ENCODE measurements at regions not wholly inside any gene's neighbourhood (a gene's known extent, or its start where the extent isn't known, plus 50 kb on each side); places are given as distances from the start of the nearest gene placed in this dataset.
"Not testable (repeated sequence)": the region's sequence is repeated elsewhere in the genome, so short reads cannot be mapped to it uniquely, and the experiment has no call there.

DNA sequence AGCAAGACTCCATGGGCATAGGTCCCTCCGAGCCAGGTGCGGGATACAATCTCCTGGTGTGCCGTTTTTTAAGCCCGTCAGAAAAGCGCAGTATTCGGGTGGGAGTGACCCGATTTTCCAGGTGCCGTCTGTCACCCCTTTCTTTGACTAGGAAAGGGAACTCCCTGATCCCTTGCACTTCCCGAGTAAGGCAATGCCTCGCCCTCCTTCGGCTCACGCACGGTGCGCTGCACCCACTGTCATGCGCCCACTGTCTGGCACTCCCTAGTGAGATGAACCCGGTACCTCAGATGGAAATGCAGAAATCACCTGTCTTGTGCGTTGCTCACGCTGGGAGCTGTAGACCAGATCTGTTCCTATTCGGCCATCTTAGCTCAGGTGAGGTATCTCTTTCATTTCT lies 344.1 kb upstream of the ZNF32 start:
- not testable (repeated sequence) for DNase-seq

DNA sequence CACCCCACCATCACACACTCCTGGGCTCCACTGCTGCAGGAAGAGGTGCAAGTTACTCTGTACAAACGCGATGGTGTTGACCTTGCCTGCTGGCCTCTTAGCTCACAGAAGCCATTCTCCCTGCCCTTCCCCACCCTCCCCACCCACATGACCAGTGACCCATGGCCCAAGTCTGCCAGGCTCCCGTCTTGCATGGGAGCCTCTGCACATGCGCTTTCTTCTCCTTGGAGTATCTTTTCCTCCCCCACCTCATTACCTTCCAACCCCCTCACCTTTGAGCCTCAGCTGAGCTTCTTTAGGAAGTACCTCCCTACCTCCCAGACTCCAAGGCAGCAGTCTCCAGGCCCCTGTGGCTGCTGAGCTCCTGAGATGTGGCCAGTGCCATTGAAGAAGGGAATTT lies 337.7 kb upstream of the ZNF32 start:
- DNase-seq, result no peak

DNA sequence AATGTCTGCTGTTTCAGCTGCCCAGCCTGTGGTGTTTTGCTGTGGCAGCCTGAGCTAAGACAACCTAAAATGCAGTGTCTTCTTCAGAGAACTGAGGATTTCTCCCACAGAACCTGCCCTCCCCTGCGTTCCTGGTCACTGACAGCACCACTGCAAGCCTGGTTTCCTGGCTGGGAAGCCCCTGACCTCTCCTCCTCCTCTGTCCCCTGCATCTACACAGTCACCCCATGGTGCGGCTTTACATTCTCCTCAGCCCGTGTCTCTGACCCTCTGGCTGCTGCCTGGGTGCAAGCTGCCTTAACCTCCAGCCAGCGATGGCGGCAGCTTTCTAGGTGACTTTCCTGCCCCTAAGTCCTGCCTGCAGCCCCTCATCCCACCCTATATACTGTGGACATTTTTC lies 337.3 kb upstream of the ZNF32 start:
- DNase-seq, result no peak

DNA sequence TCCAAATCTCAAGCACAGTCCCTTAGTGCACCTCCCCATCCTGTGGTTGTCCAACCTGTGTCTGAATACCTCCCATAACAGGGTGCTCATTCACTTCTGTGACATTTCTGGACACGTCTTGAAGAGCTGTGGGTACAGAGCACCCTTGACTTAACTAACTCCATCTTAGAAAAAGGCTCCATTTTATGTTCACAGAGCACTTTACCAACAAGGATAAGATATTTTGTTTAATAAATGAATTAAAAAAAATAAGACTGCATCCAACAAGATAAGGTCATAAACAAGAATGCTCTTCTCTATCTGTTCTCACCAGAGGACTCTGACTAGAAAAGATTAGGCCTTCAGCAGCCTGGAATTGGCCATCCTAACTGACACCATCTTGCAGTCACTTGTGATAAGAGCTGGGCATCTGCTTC lies 335.2 kb upstream of the ZNF32 start:
- no peak for DNase-seq

DNA sequence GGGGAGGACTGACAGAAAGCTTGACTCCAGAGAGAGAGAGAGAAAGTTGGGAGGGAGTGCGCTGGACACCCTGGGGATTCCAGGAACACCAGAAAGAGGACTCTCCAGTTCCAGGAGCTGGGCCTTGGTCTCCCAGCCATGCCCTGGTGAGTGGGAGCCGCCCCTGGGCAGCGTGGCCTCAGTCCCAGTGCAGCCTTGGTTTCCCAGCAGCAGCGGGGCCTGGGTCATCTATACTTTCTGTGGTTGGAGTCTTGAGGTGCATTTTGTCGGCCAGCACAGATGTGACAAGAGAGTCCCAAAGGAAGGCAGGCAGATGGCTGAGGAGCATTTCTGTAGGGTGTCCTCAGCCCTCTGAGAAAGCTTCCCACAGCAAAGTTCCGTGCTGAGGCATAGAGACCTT lies 334.7 kb upstream of the ZNF32 start:
- DNase-seq, result no peak

DNA sequence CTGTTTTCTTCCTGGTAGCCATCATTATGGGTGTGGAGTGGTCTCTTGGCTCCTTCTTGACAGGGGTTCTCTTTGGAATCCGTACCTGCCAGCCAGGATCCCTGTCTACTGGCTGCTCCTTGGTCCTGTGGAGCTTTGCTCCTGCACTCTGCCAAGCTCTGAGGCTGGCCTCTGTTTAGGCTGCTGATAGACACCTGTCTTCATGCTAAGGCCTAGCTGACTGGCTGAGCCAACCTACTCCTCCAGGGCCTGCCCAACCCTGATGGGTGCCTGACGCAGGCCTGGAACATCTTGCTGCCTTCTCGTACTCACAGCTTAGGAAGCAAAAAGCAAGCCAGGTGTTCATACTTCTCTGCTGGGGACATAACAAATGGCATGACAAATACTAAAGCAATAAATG lies 333.6 kb upstream of the ZNF32 start:
- no peak for DNase-seq

DNA sequence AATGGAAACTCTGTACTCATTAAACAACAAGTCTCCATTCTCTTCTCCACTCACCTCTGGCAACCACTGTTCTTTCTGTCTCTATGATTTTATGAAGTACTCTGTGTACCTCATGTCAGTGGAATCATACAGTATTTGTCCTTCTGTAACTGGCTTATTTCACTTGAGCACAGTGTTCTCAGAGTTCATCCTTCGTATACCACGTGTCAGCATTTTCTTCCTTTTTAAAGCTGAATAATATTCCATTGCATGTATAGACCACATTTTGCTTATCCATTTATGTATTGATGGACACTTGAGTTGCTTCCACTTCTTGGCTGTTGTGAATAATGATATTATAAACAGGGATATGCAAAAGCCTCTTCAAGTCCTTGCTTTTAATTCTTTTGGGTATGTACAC lies 333.0 kb upstream of the ZNF32 start:
- no peak for DNase-seq

DNA sequence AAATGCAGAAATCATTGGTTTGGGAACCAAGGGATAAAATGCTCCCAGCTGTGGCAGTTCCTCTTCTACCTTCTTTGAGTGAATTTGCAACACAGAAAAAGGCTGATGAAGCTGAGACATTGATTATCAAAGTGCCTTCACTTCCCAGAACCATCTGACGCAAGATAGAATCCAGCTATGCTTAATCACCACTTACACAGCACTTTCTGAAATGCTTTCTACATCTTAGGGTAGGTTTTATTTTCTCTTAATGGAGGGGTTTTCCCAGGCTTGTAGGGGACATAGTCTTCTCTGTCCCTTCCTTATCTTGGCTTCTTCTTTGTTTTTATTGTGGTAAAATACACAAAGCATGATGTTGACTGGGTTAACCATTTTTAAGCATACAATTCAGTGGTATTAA lies 332.6 kb upstream of the ZNF32 start:
- DNase-seq, result no peak

DNA sequence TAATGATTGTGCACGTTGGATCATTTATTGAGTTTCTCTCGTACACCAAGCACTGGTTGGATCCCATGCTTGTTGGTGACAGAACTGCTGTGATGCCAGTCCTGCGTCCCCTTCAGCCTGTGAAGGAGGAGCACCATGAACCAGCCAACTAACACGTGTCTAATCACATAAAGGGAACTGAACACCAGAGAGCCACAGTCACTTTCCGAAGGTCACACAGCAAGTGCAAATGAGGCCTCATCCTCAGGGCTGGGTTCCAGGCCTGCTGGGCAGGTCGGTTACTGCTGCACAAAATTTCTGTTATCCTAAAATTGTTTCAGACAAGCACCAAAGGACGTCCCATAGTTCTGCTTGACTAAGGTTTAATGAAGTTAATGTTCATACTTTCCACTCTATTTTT lies 332.0 kb upstream of the ZNF32 start:
- no peak for DNase-seq

DNA sequence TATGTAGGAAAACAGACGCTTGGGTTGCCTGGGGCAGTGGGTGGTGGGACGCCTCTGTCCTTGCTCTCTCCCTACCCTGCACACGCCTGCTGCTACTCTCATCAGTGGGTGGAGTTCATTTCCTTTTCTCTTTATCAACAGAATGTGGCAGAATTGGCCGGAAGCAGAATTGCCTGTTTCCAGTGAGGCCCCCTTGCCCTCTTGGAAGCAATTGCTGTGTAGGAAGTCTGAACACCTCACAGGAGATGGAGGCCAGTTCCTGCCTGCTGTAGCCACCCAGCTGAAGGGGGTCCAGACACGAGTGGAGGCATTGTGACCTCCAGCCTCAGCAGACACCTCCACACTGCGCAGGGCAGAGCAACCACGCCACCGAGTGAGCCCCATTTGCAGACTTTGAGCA lies 331.6 kb upstream of the ZNF32 start:
- DNase-seq, result no peak

DNA sequence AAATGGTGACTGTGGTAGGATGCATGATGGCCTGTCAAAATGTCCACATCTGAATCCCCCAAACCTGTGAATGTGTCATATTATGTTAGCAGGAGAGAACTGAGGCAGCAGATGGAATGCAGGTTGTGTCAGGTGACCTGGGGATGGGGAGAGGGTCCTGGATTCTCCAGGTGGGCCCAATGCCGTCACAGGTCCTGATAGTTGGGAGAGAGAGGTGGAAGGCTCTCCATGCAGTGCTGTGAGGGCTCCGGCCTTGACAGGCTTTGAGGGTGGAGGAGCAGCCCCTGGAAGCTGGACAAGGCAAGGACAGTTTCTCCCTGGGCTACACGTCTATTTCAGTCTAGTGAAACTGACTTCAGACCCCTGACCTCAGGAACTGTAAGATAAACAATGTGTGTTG lies 330.9 kb upstream of the ZNF32 start:
- DNase-seq, result no peak

DNA sequence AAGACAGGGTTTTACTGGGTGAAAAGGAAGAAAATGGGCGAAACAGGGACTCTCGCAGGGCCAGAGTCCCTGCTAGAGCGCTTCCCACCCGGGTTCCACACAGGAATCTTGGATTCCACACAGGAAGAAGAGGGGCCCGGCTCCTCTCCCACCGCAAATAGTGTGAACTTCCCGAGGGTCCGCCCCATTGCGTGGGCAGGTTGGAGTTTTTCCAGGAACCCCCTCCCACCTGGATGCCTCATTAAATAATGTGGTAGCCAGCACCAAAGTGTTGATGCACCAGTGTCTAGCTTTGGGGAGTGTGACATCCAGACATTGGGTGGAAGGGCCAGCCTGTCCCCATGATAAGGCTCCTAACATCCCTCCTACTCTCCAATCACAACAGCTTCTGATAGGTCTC lies 330.3 kb upstream of the ZNF32 start:
- DNase-seq, result no peak

DNA sequence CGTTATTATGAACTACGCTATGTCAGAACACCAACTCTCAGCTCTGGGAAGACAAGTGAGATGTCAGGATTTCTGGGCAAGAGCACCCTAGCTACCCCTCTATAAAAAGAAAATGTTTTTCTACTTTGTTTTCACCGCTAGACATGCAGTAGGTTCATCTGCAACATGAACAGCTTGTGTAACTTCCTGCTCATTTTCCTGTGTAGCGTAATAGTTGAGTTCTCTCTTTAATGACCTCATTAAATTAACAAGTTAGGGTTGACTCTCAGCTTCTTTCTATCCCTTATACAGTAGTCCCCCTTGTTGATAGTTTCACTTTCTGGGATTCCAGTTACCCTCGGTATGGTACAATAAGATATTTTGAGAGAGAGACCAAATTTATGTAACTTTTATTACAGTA lies 329.4 kb upstream of the ZNF32 start:
- DNase-seq, result no peak

DNA sequence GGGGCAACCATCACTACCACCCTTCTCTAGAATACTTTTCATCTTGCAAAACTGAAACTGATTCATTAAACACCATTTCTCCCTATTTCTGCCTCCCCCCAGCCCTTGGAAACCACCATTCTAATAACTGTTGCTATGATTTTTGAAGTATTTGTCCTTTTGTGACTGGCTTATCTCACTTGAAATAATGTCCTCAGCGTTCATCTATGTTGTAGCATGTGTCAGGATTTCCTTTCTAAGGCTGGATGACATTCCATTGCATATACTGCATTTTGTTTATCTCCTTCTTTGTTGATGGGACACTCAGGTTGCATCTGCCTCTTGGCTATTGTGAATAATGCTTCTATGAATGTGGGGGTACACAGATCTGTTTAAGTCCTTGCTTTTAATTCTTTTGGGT lies 327.6 kb upstream of the ZNF32 start:
- no peak for DNase-seq

DNA sequence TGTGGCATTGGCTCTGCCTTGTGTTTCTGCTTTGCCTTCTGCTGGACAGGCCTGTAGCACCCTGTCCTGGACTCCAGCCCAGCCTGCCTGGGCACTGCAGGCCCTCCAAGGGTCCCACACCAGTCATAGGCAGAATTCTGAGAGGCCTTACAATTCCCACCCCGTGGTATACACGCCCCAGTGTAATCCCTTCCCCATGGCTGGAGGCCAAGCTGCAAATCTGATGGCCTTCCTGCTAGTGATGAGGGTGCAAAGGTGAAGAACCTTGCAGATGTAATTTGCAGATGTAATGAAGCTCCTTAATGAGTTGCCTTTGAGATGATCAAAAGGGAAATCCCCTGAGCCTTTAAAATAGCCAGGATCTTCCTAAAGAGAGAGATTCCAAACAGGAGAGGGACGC lies 325.1 kb upstream of the ZNF32 start:
- DNase-seq, result no peak

DNA sequence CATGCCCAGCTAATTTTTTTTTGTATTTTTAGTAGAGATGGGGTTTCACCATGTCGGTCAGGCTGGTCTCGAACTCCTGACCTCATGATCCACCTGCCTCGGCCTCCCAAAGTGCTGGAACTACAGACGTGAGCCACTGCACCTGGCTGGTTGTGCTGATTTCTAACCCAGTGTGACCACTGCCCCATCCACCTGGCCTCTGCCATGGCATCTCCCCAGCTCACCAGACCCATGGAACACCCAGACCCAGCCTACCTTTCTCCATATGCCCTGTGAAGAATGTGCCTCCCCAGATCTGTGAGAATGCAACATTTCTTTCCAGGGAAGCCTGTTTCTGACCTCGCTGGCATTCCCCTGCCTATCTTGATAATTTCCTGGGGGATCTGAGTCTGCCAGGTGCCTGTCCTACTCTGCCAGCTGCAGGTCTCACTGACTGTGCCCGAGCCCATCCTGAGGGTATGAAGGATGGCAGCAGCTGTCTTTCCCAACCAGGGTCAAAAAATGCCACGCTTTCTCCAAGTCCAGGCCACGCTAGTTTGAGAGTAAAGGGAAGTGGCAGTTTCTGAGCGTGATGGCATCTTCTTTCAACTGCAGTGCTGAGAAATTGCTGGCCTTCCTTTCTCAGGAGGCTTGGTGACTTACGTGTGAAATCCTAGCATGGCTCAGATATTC lies 324.4 kb upstream of the ZNF32 start:
- DNase-seq, result no peak

DNA sequence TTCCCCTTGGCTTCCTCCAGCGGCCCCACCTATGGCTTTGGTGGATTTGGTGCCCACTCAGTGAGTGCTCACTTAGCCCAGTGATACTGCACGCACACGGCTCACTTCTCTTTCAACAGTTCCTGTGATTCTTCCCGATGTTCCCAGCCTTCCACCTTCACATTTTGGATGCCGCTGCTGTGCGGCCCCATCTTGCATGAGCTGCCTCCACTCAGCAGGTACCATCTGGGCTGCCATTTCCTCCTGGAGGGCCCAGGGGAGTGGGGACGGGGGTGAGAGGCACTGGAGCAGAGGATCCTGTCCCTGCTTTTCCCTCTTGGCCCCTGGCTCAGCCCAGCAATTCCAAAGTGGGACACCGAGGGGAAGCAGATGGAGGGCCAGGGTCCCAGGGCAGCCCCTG lies 323.3 kb upstream of the ZNF32 start:
- DNase-seq, result no peak

DNA sequence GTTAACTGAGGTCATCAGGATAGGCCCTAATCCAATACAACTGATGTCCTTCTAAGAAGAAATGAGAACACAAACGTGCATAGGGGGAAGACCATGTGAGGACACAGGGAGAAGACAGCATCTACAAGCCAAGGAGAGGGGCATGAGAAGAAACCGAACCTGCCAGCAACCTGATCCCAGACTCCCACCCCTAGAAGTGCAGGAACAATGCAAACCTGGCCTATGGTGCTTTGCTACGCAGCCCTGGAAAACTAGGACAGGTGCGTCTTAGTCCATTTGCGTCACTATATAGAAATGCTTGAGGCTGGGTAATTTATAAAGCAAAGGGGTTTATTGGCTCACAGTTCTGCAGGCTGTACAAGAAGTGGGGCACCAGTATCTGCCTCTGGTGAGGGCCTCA lies 322.6 kb upstream of the ZNF32 start:
- no peak for DNase-seq

DNA sequence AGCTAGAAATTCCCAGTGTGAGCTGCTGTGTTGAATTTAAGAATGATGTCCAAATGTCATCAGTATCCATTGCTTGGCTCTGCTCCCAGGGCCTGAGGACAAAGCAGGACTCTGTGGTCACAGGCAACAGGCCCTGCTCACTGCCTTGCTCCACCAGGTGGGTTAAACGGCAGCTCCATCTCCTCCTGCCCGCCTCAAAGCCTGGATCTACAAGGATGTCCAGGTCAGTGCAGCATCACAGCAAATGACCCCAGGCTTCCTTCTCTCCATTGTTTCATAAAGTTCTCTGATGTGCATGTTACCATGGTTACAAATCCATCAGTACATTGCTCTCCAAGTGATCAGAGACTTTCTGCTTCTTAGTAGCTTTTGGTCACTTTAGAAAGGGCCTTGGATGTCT lies 322.0 kb upstream of the ZNF32 start:
- DNase-seq, result no peak

DNA sequence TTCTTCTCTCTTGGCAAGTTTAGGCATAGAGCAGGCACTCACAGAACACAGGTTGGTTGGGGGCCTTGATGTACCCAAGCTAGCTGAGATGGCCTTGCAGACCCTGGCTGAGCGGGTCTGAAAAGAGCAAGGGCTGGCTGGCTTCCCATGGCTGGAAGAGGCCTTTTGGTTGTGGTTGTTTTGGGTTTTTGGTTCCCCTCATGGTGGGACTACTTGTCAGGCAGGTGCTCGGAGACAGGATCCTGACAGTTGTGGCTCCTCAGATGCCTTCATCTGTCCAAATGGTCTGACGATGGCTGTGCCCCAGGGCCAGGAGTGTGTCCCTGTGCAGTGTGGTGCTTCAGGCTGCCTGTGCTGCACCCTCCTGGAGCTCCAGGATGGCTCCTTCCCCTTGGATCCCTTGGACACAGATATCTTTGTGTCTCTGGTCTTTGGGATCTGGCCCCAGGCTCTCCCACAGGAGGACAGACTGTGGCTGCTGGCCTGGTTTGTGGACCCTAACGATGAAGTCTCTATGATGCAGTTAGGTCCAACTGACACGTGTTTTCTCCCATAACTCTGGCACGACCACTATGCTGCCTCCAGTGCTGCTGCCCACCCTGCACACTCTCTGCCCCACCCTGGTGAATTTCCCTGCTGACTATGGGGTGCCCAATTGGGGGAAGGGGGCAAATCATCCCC lies 321.5 kb upstream of the ZNF32 start:
- DNase-seq, result no peak

DNA sequence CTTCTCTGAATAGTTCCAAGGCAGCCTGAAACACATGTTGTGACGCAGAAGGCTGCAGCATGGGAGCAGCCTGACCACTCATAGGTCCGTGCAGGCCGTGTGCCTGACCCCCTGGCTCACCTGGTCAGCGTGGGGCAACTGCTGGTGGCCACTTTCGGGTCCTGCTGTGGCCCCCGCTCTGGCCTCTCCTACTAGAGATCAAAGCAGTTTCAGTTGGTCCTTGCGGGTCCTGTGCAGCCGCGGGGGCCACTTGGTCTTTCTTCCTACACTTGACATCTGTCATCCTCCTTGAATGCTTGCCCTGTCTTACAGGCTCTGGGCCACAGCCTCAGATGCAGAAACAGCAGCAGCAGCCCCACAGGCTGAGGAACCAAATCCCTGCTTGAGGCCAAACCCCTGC lies 320.8 kb upstream of the ZNF32 start:
- DNase-seq, result no peak

DNA sequence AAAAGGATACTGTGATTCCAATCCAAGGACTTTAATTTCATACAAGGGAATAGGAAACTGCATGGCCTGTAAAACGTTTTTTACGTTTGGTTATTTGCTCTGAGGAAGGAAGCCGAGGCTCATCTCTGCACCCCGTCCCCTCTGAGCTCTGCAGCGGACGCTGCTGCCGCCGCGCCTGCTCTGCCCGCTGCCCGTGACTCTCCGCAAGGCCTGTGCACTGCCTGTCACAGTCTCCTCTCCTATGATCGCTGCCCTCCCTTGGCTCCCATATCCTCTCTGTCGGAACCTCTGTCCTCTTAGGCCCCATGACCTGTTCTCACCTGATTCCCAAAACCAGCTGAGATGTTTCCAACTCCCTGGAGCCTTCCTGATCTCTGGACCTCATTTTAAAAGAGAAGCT lies 320.3 kb upstream of the ZNF32 start:
- DNase-seq, result no peak

DNA sequence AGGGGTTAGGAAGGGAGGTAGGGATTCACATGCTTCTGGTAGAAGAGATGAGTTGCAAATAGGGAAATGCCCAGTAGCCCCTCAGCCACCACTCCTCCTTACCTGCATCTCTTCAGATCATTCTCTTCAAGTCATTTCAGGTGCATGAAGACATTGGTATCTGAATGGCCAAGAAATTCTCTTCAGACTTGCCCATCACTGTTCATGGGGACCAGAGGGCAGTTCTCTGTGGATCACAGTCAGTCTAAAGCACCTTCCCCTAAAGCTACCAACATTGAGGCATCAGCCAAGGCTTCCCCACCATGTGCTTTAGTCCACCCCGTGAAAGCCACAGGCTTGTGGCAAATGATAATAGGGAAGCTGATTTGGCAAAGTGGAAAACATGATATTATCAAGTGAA lies 319.4 kb upstream of the ZNF32 start:
- no peak for DNase-seq

DNA sequence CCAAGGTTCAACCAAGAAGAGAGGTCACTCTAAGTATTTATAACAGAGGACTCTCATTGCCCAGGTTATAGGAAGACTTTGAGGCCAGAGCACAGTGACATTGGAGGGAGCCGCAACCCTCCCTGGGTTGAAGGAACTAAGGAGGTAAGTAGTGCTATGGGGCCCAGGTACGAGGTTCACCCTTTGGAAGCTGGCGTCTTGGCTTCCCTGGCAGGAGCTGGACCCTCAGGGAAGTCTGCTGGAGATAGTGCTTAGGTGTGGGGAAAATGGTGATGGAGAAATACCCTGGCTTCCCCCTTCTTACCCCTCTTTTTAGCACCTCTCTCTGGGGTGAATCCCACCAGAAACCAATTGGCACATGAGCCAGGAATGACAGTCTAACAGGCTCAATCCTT lies 317.9 kb upstream of the ZNF32 start:
- no peak for DNase-seq

DNA sequence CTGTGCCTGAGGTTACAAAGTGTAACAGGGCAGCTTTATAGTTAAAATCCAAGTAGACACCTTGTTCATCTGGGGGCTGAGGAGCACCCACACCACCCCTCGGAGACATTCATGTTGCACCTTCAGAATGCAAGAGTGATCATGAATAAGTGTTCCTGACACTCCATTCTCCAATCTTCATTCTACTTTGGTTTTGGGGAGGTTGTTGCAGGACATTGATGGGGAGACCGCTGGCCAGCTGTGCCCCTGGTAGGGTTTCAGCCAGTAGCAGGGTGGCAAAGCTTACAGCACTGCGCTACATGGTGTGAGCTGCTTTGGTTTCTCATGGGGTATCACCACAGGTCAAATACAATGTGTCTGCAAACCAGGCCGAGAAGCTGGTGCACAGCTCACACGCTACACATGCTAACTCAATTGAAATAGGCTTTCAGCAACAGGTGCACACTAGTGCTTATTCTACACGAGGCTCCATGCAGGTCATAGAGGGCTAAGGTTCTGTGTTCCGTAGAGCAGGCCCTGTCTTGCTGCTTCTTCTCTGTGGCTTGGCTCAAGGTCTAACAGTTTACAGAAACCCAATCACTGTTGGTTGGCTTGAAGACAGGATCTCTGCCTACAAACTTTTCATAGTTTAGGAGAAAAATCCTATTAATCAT lies 317.4 kb upstream of the ZNF32 start:
- DNase-seq, result no peak
